ENCODE measurements at regions not wholly inside any gene's neighbourhood (a gene's known extent, or its start where the extent isn't known, plus 50 kb on each side); places are given as distances from the start of the nearest gene placed in this dataset.

GRCh38 chr1:195590649-195591048, 1017.6 kb downstream of the KCNT2 start:
- no peak overlapping the region for H3K4me3 ChIP-seq (ENCODE audit: low read depth, low read length)
- no peak for DNase-seq (ENCODE audit: low read depth)
- TF ChIP-seq CTCF (IDR thresholded peaks at IDR 0.05; ENCODE audit: insufficient read depth, low read depth, low read length) = no peak

GRCh38 chr1:195584870-195585624, 1023.2 kb downstream of the KCNT2 start:
- no peak for DNase-seq (ENCODE audit: low read depth)
- no peak overlapping the region for H3K4me3 ChIP-seq (ENCODE audit: low read depth, low read length)
- no peak for TF ChIP-seq CTCF (IDR thresholded peaks at IDR 0.05; ENCODE audit: insufficient read depth, low read depth, low read length)

GRCh38 chr1:195580988-195581387, 1027.3 kb downstream of the KCNT2 start:
- no peak for DNase-seq (ENCODE audit: low read depth)
- H3K4me3 ChIP-seq (ENCODE audit: low read depth, low read length) = no peak overlapping the region
- no peak for TF ChIP-seq CTCF (IDR thresholded peaks at IDR 0.05; ENCODE audit: insufficient read depth, low read depth, low read length)

- no peak for TF ChIP-seq CTCF (IDR thresholded peaks at IDR 0.05; ENCODE audit: insufficient read depth, low read depth, low read length)
- DNase-seq (ENCODE audit: low read depth) = no peak
- H3K4me3 ChIP-seq (ENCODE audit: low read depth, low read length) = no peak overlapping the region
Observed at GRCh38 chr1:195577748-195578147, 1030.5 kb downstream of the KCNT2 start.

GRCh38 chr1:195576641-195577040, 1031.6 kb downstream of the KCNT2 start:
- no peak for TF ChIP-seq CTCF (IDR thresholded peaks at IDR 0.05; ENCODE audit: insufficient read depth, low read depth, low read length)
- no peak overlapping the region for H3K4me3 ChIP-seq (ENCODE audit: low read depth, low read length)
- DNase-seq (ENCODE audit: low read depth) = no peak

- no peak for DNase-seq (ENCODE audit: low read depth)
- no peak for TF ChIP-seq CTCF (IDR thresholded peaks at IDR 0.05; ENCODE audit: insufficient read depth, low read depth, low read length)
- H3K4me3 ChIP-seq (ENCODE audit: low read depth, low read length) = no peak overlapping the region
Observed at GRCh38 chr1:195574511-195574910, 1033.7 kb downstream of the KCNT2 start.

- TF ChIP-seq CTCF (IDR thresholded peaks at IDR 0.05; ENCODE audit: insufficient read depth, low read depth, low read length) = no peak
- DNase-seq (ENCODE audit: low read depth) = no peak
Observed at GRCh38 chr1:195569934-195570333, 1038.3 kb downstream of the KCNT2 start.

More at GRCh38 chr1:195569934-195570333, 1038.3 kb downstream of the KCNT2 start:
- no peak overlapping the region for H3K4me3 ChIP-seq (ENCODE audit: low read depth, low read length)

All from fibroblast of villous mesenchyme (primary cell).